AG09309 (cell line): ENCODE measurements at regions not wholly inside any gene's neighbourhood (a gene's known extent, or its start where the extent isn't known, plus 50 kb on each side); places are given as distances from the start of the nearest gene placed in this dataset.

ENCODE experiments used
- DNase-seq: peaks from one replicate; pipeline ENCODE4 v3.0.0-alpha.2; 2010; ENCODE audit warnings: low read depth
- H3K4me3 ChIP-seq: 2 replicates; pipeline ENCODE4 v1.5.1; 2011; ENCODE audit warnings: mild to moderate bottlenecking, low read depth, low read length, moderate library complexity; ENCODE audit not compliant: control insufficient read depth
- CTCF ChIP-seq: IDR thresholded peaks from 2 replicates; pipeline ENCODE4 v1.5.1; 2011; ENCODE audit warnings: mild to moderate bottlenecking, low read depth, low read length, inconsistent platforms; ENCODE audit not compliant: insufficient read depth, control insufficient read depth; ENCODE audit errors: missing control alignments

DNA sequence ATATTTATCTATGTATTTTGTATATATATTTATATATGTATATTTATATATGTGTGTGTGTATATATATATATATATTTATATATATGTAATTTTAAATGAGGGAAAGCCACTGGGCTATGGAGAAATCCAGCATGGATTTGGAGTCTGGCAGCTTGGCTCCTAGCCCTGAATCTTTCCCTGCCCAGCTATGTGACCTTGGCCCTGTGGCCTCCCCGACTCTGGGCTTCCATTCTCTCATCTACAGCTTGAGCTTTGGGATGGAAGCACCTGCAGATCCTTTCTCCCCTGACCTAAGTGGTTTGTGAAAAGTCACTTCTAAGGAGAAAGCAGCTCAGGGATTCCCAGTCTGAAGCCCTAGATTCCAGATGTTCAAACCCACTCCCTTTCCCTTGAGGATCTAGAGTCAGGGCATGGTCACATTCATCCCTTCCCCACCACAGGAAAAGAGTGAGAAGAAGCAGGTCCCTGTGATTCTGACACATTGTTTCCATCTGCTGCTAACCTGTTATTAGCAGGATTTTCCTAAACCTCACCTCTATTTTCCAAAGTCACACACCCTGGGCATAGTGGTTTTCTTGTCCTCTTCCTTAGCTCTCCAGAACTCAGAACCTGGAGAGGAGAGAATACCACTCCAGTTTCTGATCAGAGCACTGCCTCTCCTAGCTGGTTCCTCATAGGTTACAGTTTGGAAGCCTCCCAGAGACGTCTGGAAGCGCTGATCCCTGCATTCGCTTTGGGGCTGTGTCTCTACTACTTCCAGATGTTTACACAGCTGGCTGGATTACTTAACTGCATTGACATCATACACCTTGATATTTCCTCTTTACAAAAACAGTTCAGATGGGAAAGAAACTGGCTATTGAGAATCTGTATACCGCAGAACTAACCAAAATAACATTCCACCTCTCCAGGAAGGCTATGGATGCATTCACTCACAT, 327.5 kb upstream of the ZMIZ1 start:
- no peak overlapping the region for H3K4me3 ChIP-seq
- peak; percentile 32 for DNase-seq
- no peak for TF ChIP-seq CTCF

- no peak for TF ChIP-seq CTCF
- DNase-seq, result no peak
- H3K4me3 ChIP-seq, result no peak overlapping the region
Observed at GRCh38 chr10:78742406-78742729, 326.4 kb upstream of the ZMIZ1 start.

- no peak for TF ChIP-seq CTCF
- H3K4me3 ChIP-seq, result no peak overlapping the region
- DNase-seq, result no peak
Observed at GRCh38 chr10:78742730-78743615, 325.8 kb upstream of the ZMIZ1 start.

DNA sequence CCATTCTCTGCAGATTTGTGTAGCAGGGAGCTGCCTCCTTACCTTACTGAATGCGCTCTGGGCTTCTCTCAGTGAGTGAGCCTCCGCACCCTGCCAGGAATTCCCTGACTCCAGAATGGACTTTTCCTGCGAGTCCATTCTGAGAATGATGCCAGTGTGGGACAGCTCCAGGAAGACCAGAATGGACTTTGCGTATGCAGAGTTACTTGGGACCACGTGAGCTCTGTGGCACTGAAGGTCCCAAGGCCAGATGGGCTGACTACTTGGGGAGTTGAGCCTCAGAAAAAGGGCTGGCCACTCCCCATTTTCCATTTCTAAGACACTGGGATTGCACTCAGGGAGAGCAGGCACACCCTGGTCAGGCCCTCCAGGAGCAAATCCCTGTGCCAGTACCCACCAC, 324.7 kb upstream of the ZMIZ1 start:
- H3K4me3 ChIP-seq, result no peak overlapping the region
- no peak for TF ChIP-seq CTCF
- DNase-seq, result no peak

GRCh38 chr10:78744491-78745090, 324.2 kb upstream of the ZMIZ1 start:
- no peak overlapping the region for H3K4me3 ChIP-seq
- no peak for TF ChIP-seq CTCF
- DNase-seq, result no peak

GRCh38 chr10:78745441-78745840, 323.3 kb upstream of the ZMIZ1 start:
- no peak for DNase-seq
- no peak overlapping the region for H3K4me3 ChIP-seq
- no peak for TF ChIP-seq CTCF
